ENCODE measurements at regions not wholly inside any gene's neighbourhood (a gene's known extent, or its start where the extent isn't known, plus 50 kb on each side); places are given as distances from the start of the nearest gene placed in this dataset.

- no peak for DNase-seq
Observed at GRCh38 chr15:96002890-96003859, 327.3 kb upstream of the NR2F2 start.

GRCh38 chr15:96005906-96006305 lies 324.6 kb upstream of the NR2F2 start:
- no peak for DNase-seq

GRCh38 chr15:96011136-96011535 lies 319.4 kb upstream of the NR2F2 start:
- DNase-seq: no peak

- DNase-seq: no peak
Observed at GRCh38 chr15:96014939-96015338, 315.6 kb upstream of the NR2F2 start.

GRCh38 chr15:96019114-96019513 lies 311.4 kb upstream of the NR2F2 start:
- DNase-seq: no peak

- no peak for DNase-seq
Observed at GRCh38 chr15:96020133-96020532, 310.4 kb upstream of the NR2F2 start.

GRCh38 chr15:96020797-96021196 lies 309.7 kb upstream of the NR2F2 start:
- DNase-seq: no peak

- DNase-seq: no peak
Observed at GRCh38 chr15:96023081-96023480, 307.4 kb upstream of the NR2F2 start.

- no peak for DNase-seq
Observed at GRCh38 chr15:96027501-96027900, 303.0 kb upstream of the NR2F2 start.

GRCh38 chr15:96028620-96029019 lies 301.9 kb upstream of the NR2F2 start:
- DNase-seq: no peak

- DNase-seq: no peak
Observed at GRCh38 chr15:96029172-96029571, 301.3 kb upstream of the NR2F2 start.

- no peak for DNase-seq
Observed at GRCh38 chr15:96031426-96032110, 298.9 kb upstream of the NR2F2 start.

- no peak for DNase-seq
Observed at GRCh38 chr15:96035091-96035490, 295.4 kb upstream of the NR2F2 start.

GRCh38 chr15:96035635-96036034 lies 294.9 kb upstream of the NR2F2 start:
- DNase-seq: no peak

GRCh38 chr15:96037584-96037983 lies 292.9 kb upstream of the NR2F2 start:
- no peak for DNase-seq

- DNase-seq: no peak
Observed at GRCh38 chr15:96038131-96038530, 292.4 kb upstream of the NR2F2 start.

GRCh38 chr15:96038650-96039049 lies 291.9 kb upstream of the NR2F2 start:
- DNase-seq: no peak

GRCh38 chr15:96041982-96042733 lies 288.3 kb upstream of the NR2F2 start:
- DNase-seq: no peak

- DNase-seq: no peak
Observed at GRCh38 chr15:96042734-96043224, 287.7 kb upstream of the NR2F2 start.

- no peak for DNase-seq
Observed at GRCh38 chr15:96043591-96044171, 286.8 kb upstream of the NR2F2 start.

- no peak for DNase-seq
Observed at GRCh38 chr15:96046620-96047240, 283.8 kb upstream of the NR2F2 start.

- no peak for DNase-seq
Observed at GRCh38 chr15:96047255-96047931, 283.1 kb upstream of the NR2F2 start.
